Heart left ventricle (tissue), 16 donors: ENCODE measurements at regions not wholly inside any gene's neighbourhood (a gene's known extent, or its start where the extent isn't known, plus 50 kb on each side); places are given as distances from the start of the nearest gene placed in this dataset.

Source experiments
- ATAC-seq, 4 donors: fragments of 200-7000 bp; cut with Tn5 transposase; one replicate each; pipeline ENCODE4 v1.9.1; 2020 to 2022; ENCODE audit warnings: moderate library complexity in 4 of 4, mild to moderate bottlenecking in 3 of 4, moderate number of reproducible peaks in 1 of 4
- DNase-seq, 5 donors: peaks; one replicate each; pipeline ENCODE4 v3.0.0-alpha.2; 2020
- H3K27ac ChIP-seq, 12 donors: fragments of 200-600 bp; sonication (generic) in 4 of 12; one replicate each; pipeline versions ENCODE4 v1.5.0 to v1.8.0; 2016 to 2022; ENCODE audit warnings: mild to moderate bottlenecking in 2 of 12
- H3K27me3 ChIP-seq, 9 donors: fragments of 200-600 bp; sonication (generic) in 2 of 9; one replicate each; pipeline versions ENCODE4 v1.5.1 to v1.8.0; 2016 to 2022; ENCODE audit warnings: mild to moderate bottlenecking in 3 of 9
- H3K36me3 ChIP-seq, 9 donors: fragments of 200-600 bp; sonication (generic) in 2 of 9; one replicate each; pipeline versions ENCODE4 v1.5.0 to v1.8.0; 2018 to 2022; ENCODE audit warnings: mild to moderate bottlenecking in 2 of 9
- H3K4me1 ChIP-seq, 12 donors: fragments of 200-600 bp; sonication (generic) in 4 of 12; one replicate each; pipeline versions ENCODE4 v1.5.0 to v1.8.0; 2016 to 2022; ENCODE audit warnings: mild to moderate bottlenecking in 3 of 12
- H3K4me3 ChIP-seq, 12 donors: fragments of 200-600 bp; sonication (generic) in 4 of 12; one replicate each; pipeline versions ENCODE4 v1.5.0 to v1.8.0; 2017 to 2022; ENCODE audit warnings: mild to moderate bottlenecking in 9 of 12, moderate library complexity in 4 of 12
- H3K9me3 ChIP-seq, 12 donors: fragments of 200-600 bp; sonication (generic) in 4 of 12; one replicate each; pipeline versions ENCODE4 v1.5.0 to v1.8.0; 2016 to 2022; ENCODE audit warnings: mild to moderate bottlenecking in 1 of 12
- CTCF ChIP-seq, 12 donors: fragments of 200-600 bp; sonication (generic) in 4 of 12; IDR thresholded peaks; one replicate each; pipeline versions ENCODE4 v1.5.0 to v1.8.0; 2018 to 2022; ENCODE audit warnings: antibody characterized with exemption in 12 of 12, mild to moderate bottlenecking in 5 of 12
- POLR2A ChIP-seq, 2 donors: fragments of 450-650 bp; IDR thresholded peaks; one replicate each; pipeline ENCODE4 v1.6.1; 2017; ENCODE audit warnings: antibody characterized with exemption in 2 of 2, mild to moderate bottlenecking in 2 of 2, moderate library complexity in 2 of 2
- WGBS, 4 donors: extraction: QIAGEN DNeasy Blood & Tissue Kit in 2 of 4; methylation state at CpG; one replicate each; pipeline versions ENCODE4 v1.1.5 to v1.1.7; 2013 to 2018; 5-methylcytosine and 5-hydroxymethylcytosine counted together
- intact Hi-C, 10 donors: fragments of 100-400 bp; cut with DNase I; formaldehyde crosslinking; loops; one replicate each; pipeline versions ENCODE4 v1.11.1 to v1.14.2; 2022
- donor health status: ischemic (EF 13 %, LVEDD 7.1; RV severe dilation, severe dysfunction).
- donor health status: healthy with polysubstance abuse.
- donor health status: DM: no; HTN: yes; CAD: no.
- donor health status: DM: no; HTN: no; CAD: no.
- donor health status: ischemic (EF 25% LVEDD 6.9; RV normal size, moderate dysfunction).
- donor health status: ischemic (EF 25% LVEDD 5.7; RV mildly dilated, moderate dysfunction).
- donor health status: healthy.
- donor health status: DM: yes; HTN: yes; CAD: no.
- donor health status: ischemic (EF 35%, LVEDD 5.7; RV mildly dilated, moderate dysfunction).
- donor health status: nonischemic (EF 11% LVEDD 7.7; RV severe dilation, severe dysfunction).
- donor health status: DM: yes; HTN: yes; CAD: no.
- donor health status: PGD.
- donor health status: ischemic (EF 29% LVEDD 5.4; RV normal size, mild dysfunction).
- donor health status: nonischemic (EF 23%, LVEDD 6.1; RV moderate dilation, normal function).

- Histone ChIP-seq H3K9me3 (no peaks in the 10 kb centered on the region), H3K27me3 (no peaks in the 10 kb centered on the region), H3K27ac (no peak overlapping the region), H3K4me1 (no peaks in the 10 kb centered on the region), H3K4me3 (no peak overlapping the region), H3K36me3 (no peaks in the 10 kb centered on the region)
- no peak for ATAC-seq
- DNase-seq: no peak
- TF ChIP-seq POLR2A (IDR thresholded peaks at IDR 0.05) (no peak), CTCF (IDR thresholded peaks at IDR 0.05) (no peak)
- 74 to 91% (median 82%) methylated on average over 3 of the region's 3 CpGs for WGBS, 4 donors
- intact Hi-C loops: no loop called here
Measured at GRCh38 chr19:30856376-30856775, 484.2 kb downstream of the ZNF536 start.

- TF ChIP-seq POLR2A (IDR thresholded peaks at IDR 0.05): no peak
- no peak for TF ChIP-seq CTCF (IDR thresholded peaks at IDR 0.05)
- Histone ChIP-seq H3K36me3 (no peaks in the 10 kb centered on the region), H3K27me3 (no peaks in the 10 kb centered on the region), H3K9me3 (no peaks in the 10 kb centered on the region), H3K27ac (no peak overlapping the region), H3K4me1 (no peaks in the 10 kb centered on the region), H3K4me3 (no peak overlapping the region)
- WGBS, 4 donors: 68 to 82% (median 73%) methylated on average over 4 to 6 of the region's 6 CpGs
- ATAC-seq (no peak), DNase-seq (no peak)
- intact Hi-C loops: no loop called here
Measured at GRCh38 chr19:30855442-30855841, 483.3 kb downstream of the ZNF536 start.

GRCh38 chr19:30854661-30855060, 482.5 kb downstream of the ZNF536 start:
- intact Hi-C loops: no loop called here
- Histone ChIP-seq H3K9me3 (no peaks in the 10 kb centered on the region), H3K36me3 (no peaks in the 10 kb centered on the region), H3K27ac (no peak overlapping the region), H3K4me3 (no peak overlapping the region), H3K4me1 (no peaks in the 10 kb centered on the region), H3K27me3 (no peaks in the 10 kb centered on the region)
- TF ChIP-seq POLR2A (IDR thresholded peaks at IDR 0.05) (no peak), CTCF (IDR thresholded peaks at IDR 0.05) (no peak)
- ATAC-seq (no peak), DNase-seq (no peak)
- WGBS, 4 donors: 69 to 94% (median 85%) methylated on average over 4 of the region's 4 CpGs

- Histone ChIP-seq H3K9me3 (no peaks in the 10 kb centered on the region), H3K27me3 (no peaks in the 10 kb centered on the region), H3K36me3 (no peaks in the 10 kb centered on the region), H3K4me3 (no peak overlapping the region), H3K27ac (no peak overlapping the region), H3K4me1 (no peaks in the 10 kb centered on the region)
- ATAC-seq: no peak
- TF ChIP-seq POLR2A (IDR thresholded peaks at IDR 0.05): no peak
- no peak for TF ChIP-seq CTCF (IDR thresholded peaks at IDR 0.05)
- intact Hi-C loops: no loop called here
- WGBS, 4 donors: 81 to 93% (median 90%) methylated on average over 1 of the region's 1 CpG
- DNase-seq: no peak
Measured at GRCh38 chr19:30854207-30854606, 482.0 kb downstream of the ZNF536 start.
